DOHH2 (cell line): ENCODE measurements at regions not wholly inside any gene's neighbourhood (a gene's known extent, or its start where the extent isn't known, plus 50 kb on each side); places are given as distances from the start of the nearest gene placed in this dataset.

Experiments
- H3F3A ChIP-seq: fragments of 200-600 bp; sonication (generic), shearing (Covaris generic); 2 replicates; pipeline ENCODE4 v1.6.0; 2016; ENCODE audit warnings: antibody characterized with exemption, mild to moderate bottlenecking; ENCODE audit not compliant: control insufficient read depth, insufficient read depth
- H3K27ac ChIP-seq: fragments of 200-600 bp; sonication (generic); 2 replicates; pipeline ENCODE4 v1.5.1; 2014; ENCODE audit warnings: low read depth, mild to moderate bottlenecking, low read length, moderate library complexity
- H3K27me3 ChIP-seq: fragments of 200-600 bp; sonication (generic); 2 replicates; pipeline ENCODE4 v1.6.1; 2014; ENCODE audit warnings: mild to moderate bottlenecking, low read length, mixed read lengths; ENCODE audit not compliant: control insufficient read depth
- H3K36me3 ChIP-seq: fragments of 200-600 bp; sonication (generic); 2 replicates; pipeline ENCODE4 v1.6.1; 2014; ENCODE audit warnings: mild to moderate bottlenecking, low read length, moderate library complexity, mixed read lengths; ENCODE audit not compliant: control insufficient read depth
- H3K4me1 ChIP-seq: fragments of 200-600 bp; sonication (generic); 2 replicates; pipeline ENCODE4 v1.6.1; 2014; ENCODE audit warnings: mild to moderate bottlenecking, low read length, mixed read lengths; ENCODE audit not compliant: control insufficient read depth
- H3K4me2 ChIP-seq: fragments of 200-600 bp; sonication (generic); 2 replicates; pipeline ENCODE4 v1.6.0; 2014; ENCODE audit warnings: mild to moderate bottlenecking, low read length, moderate library complexity
- H3K4me3 ChIP-seq: fragments of 200-600 bp; sonication (generic); 2 replicates; pipeline ENCODE4 v1.5.1; 2014; ENCODE audit warnings: mild to moderate bottlenecking, low read length, mixed read lengths
- H3K79me2 ChIP-seq: fragments of 200-600 bp; sonication (generic); 2 replicates; pipeline ENCODE4 v1.6.1; 2014; ENCODE audit warnings: mild to moderate bottlenecking, low read length, mixed read lengths; ENCODE audit not compliant: control insufficient read depth
- H3K9me2 ChIP-seq: fragments of 200-600 bp; sonication (generic); replicated peaks from 2 replicates; pipeline ENCODE4 v1.6.1; 2014; ENCODE audit warnings: mild to moderate bottlenecking, low read length, mixed read lengths; ENCODE audit not compliant: control insufficient read depth
- H3K9me3 ChIP-seq: fragments of 200-600 bp; sonication (generic); 2 replicates; pipeline ENCODE4 v1.6.1; 2014; ENCODE audit warnings: antibody characterized with exemption, low read length, mixed read lengths; ENCODE audit not compliant: control insufficient read depth, insufficient read depth
- H4K20me1 ChIP-seq: fragments of 200-600 bp; sonication (generic); 2 replicates; pipeline ENCODE4 v1.6.0; 2014; ENCODE audit warnings: low read depth, mild to moderate bottlenecking, antibody characterized with exemption, low read length, moderate library complexity; ENCODE audit not compliant: control insufficient read depth, insufficient read depth
- CTCF ChIP-seq: fragments of 200-600 bp; sonication (generic); IDR thresholded peaks from one replicate; pipeline ENCODE4 v1.5.1; 2014; ENCODE audit warnings: antibody characterized with exemption, mild to moderate bottlenecking, low read depth, low read length; ENCODE audit not compliant: poor library complexity, severe bottlenecking
- EZH2phosphoT487 ChIP-seq: fragments of 200-600 bp; sonication (generic); IDR thresholded peaks from 2 replicates; pipeline ENCODE4 v1.6.1; 2017; ENCODE audit warnings: borderline replicate concordance, mild to moderate bottlenecking, antibody characterized with exemption, low read length, moderate library complexity, mixed read lengths

- TF ChIP-seq CTCF (no peak), EZH2phosphoT487 (no peak)
- H3K4me2 ChIP-seq = no peak overlapping the region
- H3K9me3 ChIP-seq = no peaks in the 10 kb centered on the region
- no peak overlapping the region for H3K27ac ChIP-seq
- no peaks in the 10 kb centered on the region for H3K27me3 ChIP-seq
- H3K36me3 ChIP-seq = no peaks in the 10 kb centered on the region
- H3F3A ChIP-seq = no peaks in the 10 kb centered on the region
- H3K79me2 ChIP-seq = no peaks in the 10 kb centered on the region
- H3K4me1 ChIP-seq = no peaks in the 10 kb centered on the region
- H4K20me1 ChIP-seq = no peaks in the 10 kb centered on the region
- H3K4me3 ChIP-seq = no peak overlapping the region
- H3K9me2 ChIP-seq = no peaks in the 10 kb centered on the region
Measured at GRCh38 chr3:20870106-20870899, 684.3 kb upstream of the SGO1 start.

- no peaks in the 10 kb centered on the region for H3K9me2 ChIP-seq
- no peaks in the 10 kb centered on the region for H4K20me1 ChIP-seq
- no peak overlapping the region for H3K27ac ChIP-seq
- H3F3A ChIP-seq = no peaks in the 10 kb centered on the region
- no peak for TF ChIP-seq CTCF
- TF ChIP-seq EZH2phosphoT487 = no peak
- no peaks in the 10 kb centered on the region for H3K79me2 ChIP-seq
- no peaks in the 10 kb centered on the region for H3K36me3 ChIP-seq
- H3K27me3 ChIP-seq = no peaks in the 10 kb centered on the region
- no peak overlapping the region for H3K4me3 ChIP-seq
- no peak overlapping the region for H3K4me2 ChIP-seq
- no peaks in the 10 kb centered on the region for H3K4me1 ChIP-seq
- no peaks in the 10 kb centered on the region for H3K9me3 ChIP-seq
Measured at GRCh38 chr3:20865803-20866202, 679.8 kb upstream of the SGO1 start.

GRCh38 chr3:20861454-20861853 lies 675.4 kb upstream of the SGO1 start:
- Histone ChIP-seq H3K27ac (no peak overlapping the region), H3K4me2 (no peak overlapping the region), H3K9me3 (no peaks in the 10 kb centered on the region), H3K9me2 (no peaks in the 10 kb centered on the region), H3K4me3 (no peak overlapping the region), H3K27me3 (no peaks in the 10 kb centered on the region), H3K79me2 (no peaks in the 10 kb centered on the region), H3F3A (no peaks in the 10 kb centered on the region), H3K4me1 (no peaks in the 10 kb centered on the region), H3K36me3 (no peaks in the 10 kb centered on the region), H4K20me1 (no peaks in the 10 kb centered on the region)
- TF ChIP-seq CTCF (no peak), EZH2phosphoT487 (no peak)
